GM06990 (cell line): ENCODE measurements at regions not wholly inside any gene's neighbourhood (a gene's known extent, or its start where the extent isn't known, plus 50 kb on each side); places are given as distances from the start of the nearest gene placed in this dataset.
A peak's percentile ranks its signal among the peaks of the same experiment; 100 is the strongest.

ENCODE experiments used
- DNase-seq: peaks from one replicate; pipeline ENCODE4 v3.0.0-alpha.2; 2011; ENCODE audit not compliant: insufficient read length; ENCODE audit errors: extremely low read depth
- H3K27me3 ChIP-seq: replicated peaks from 2 replicates; pipeline ENCODE4 v1.6.0; 2011; ENCODE audit warnings: low read length; ENCODE audit not compliant: control insufficient read depth, insufficient read depth
- H3K36me3 ChIP-seq: 2 replicates; pipeline ENCODE4 v1.5.1; 2011; ENCODE audit warnings: low read length; ENCODE audit not compliant: control insufficient read depth, insufficient read depth
- H3K4me3 ChIP-seq: replicated peaks from 2 replicates; pipeline ENCODE4 v1.5.1; 2011; ENCODE audit warnings: low read depth, mild to moderate bottlenecking, control low read depth, low read length
- TF ChIP-seq, protein P1 (sequence below): IDR thresholded peaks from 2 replicates; pipeline ENCODE4 v1.5.1; 2011; ENCODE audit warnings: low read length, control low read depth, mild to moderate bottlenecking, inconsistent platforms; ENCODE audit not compliant: insufficient read depth, poor library complexity, severe bottlenecking

DNA sequence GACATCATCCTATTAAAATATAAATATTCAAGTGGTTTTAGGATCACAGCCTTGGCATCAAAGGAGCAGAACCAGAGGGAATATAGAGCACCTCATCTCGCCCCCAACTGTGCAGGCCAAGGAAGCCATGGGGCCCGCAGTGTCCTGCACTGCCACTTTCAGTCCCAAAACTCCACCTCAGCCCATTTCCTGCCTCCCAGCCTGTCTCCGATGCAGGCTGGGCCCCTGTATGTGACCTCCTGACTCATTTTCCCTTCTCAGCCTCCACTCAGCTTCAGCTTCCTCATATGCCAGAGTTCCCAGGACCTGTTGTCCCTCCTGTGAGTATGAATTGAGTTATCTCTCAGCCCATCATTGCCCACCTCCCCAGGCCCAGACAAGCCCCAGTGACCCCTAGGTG lies 72.9 kb upstream of the GLI2 start:
- DNase-seq: no peak
- Histone ChIP-seq H3K36me3 (no peaks in the 10 kb centered on the region), H3K4me3 (no peak overlapping the region), H3K27me3 (no peaks in the 10 kb centered on the region; the same call in 1 of the 2 replicates)
- TF ChIP-seq, protein P1, sequence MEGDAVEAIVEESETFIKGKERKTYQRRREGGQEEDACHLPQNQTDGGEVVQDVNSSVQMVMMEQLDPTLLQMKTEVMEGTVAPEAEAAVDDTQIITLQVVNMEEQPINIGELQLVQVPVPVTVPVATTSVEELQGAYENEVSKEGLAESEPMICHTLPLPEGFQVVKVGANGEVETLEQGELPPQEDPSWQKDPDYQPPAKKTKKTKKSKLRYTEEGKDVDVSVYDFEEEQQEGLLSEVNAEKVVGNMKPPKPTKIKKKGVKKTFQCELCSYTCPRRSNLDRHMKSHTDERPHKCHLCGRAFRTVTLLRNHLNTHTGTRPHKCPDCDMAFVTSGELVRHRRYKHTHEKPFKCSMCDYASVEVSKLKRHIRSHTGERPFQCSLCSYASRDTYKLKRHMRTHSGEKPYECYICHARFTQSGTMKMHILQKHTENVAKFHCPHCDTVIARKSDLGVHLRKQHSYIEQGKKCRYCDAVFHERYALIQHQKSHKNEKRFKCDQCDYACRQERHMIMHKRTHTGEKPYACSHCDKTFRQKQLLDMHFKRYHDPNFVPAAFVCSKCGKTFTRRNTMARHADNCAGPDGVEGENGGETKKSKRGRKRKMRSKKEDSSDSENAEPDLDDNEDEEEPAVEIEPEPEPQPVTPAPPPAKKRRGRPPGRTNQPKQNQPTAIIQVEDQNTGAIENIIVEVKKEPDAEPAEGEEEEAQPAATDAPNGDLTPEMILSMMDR: no peak

DNA sequence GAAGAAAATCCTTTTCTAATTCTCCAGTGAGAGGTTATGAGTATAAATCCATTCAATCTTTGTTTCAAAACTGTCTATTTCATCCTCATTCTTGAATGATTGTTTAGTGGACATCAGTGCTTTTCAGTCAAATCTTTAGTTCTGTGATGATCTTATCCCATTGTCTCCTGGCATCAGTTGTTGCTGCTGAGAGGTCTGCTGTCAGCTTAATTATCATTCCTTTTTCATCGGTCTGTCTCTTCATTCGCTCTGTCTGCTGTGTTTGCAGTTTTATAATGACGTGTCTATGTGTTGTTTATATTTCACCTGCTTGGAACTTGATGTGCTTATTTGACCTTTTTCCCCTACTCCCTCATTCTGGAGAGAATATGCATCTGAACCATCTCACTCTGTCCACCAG lies 69.2 kb upstream of the GLI2 start:
- no peaks in the 10 kb centered on the region for H3K36me3 ChIP-seq
- H3K4me3 ChIP-seq: no peak overlapping the region
- H3K27me3 ChIP-seq: no peaks in the 10 kb centered on the region
- TF ChIP-seq, protein P1: no peak
- no peak for DNase-seq

GRCh38 chr2:120667981-120668380 lies 67.7 kb upstream of the GLI2 start:
- no peak overlapping the region for H3K4me3 ChIP-seq

DNA sequence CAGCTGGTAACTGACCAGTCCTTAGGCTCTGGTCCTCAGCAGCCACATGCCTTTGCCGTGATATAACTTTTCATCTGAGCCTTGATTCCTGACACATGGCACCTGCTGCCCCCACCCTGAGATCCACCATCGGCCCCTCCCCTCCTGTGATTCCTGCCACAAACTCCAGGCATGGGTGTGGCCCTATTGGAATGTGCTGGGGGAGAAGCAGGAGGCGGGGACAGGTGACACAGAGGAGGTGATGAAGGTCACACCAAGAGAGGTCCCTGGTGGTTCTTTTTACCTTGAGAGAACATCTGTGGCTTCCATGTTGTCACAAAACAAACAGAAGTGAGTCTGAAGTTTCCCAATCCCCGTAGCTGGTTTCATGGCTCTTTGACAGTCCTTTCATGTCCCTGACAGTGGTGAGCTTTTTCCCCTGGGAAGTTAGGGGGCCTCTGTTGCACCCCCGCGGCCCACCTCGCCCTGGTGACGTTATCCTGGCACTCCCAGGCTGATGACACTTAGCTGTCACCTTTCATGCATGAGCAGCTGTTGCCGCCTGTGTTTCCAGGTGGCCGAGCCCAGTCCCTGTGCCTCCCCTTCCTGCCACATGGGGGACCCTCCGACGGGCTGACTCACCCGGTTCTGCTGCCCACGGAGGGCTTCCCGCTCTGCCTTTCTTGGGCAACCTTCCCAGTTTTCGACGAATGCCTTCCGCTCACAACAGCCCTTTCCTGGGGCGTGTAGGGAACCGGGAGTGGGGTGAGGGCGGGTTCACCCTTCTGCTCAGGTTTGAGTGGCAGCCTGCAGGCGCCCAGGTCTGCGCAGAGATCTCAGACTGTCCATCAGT lies 66.3 kb upstream of the GLI2 start:
- Histone ChIP-seq H3K27me3 (no peaks in the 10 kb centered on the region; the same call in 1 of the 2 replicates), H3K36me3 (no peaks in the 10 kb centered on the region), H3K4me3 (no peak overlapping the region)
- DNase-seq: no peak
- TF ChIP-seq, protein P1: peak; percentile 32

More at GRCh38 chr2:120667981-120668380, 67.7 kb upstream of the GLI2 start:
- TF ChIP-seq, protein P1: no peak
- Histone ChIP-seq H3K27me3 (no peaks in the 10 kb centered on the region; the same call in 1 of the 2 replicates), H3K36me3 (no peaks in the 10 kb centered on the region)
- DNase-seq: no peak

DNA sequence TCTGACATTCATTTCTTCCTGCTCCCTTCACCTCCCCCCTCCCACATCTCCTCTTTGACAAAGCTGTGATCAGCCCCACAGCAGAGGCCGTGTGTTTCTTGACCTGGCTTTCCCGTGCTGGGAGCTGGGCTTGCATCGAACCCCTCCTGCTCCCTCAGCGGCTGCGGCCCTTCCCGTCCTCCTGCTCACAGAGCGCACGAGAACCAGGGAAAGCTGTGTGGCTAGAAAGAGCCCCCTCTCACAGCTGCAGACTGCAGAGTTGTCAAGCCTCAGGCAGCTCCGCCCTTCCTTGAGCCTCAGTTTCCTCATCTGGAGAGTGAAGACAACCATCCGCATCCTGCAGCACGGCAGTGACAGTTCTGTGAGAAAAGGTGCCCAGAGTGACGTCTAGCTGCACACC lies 65.7 kb upstream of the GLI2 start:
- no peak overlapping the region for H3K4me3 ChIP-seq
- DNase-seq: no peak
- H3K27me3 ChIP-seq: no peaks in the 10 kb centered on the region; the same call in 1 of the 2 replicates
- TF ChIP-seq, protein P1: no peak
- H3K36me3 ChIP-seq: no peaks in the 10 kb centered on the region
